ENCODE measurements at regions not wholly inside any gene's neighbourhood (a gene's known extent, or its start where the extent isn't known, plus 50 kb on each side); places are given as distances from the start of the nearest gene placed in this dataset.

DNA sequence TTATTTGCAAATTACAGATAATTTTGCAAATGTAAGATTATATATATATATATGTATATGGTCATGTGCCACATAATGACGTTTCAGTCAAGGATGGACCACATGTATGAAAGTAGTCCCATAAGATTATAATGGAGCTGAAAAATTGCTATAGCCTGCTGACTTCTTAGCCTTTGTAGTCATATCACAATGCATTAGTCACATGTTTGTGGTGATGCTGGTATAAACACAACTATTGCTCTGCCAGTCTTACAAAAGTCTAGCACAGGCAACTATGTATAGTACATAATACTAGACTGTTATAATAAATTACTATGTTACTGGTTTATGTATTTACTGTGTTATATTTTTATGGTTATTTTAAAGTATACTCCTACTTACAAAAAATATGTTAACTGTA lies 444.3 kb downstream of the KCNJ2 start:
- Histone ChIP-seq H2AK5ac (ENCODE audit: low read depth, low read length) (no peak overlapping the region), H4K5ac (ENCODE audit: low read depth, low read length) (no peak overlapping the region), H3K4me1 (ENCODE audit: control insufficient read depth, insufficient read depth, low read length) (no peaks in the 10 kb centered on the region), H3K4me2 (ENCODE audit: low read depth, low read length) (no peak overlapping the region), H2BK15ac (ENCODE audit: low read depth, low read length) (no peak overlapping the region), H3K27ac (ENCODE audit: insufficient read depth, low read length) (no peak overlapping the region), H3K9me3 (ENCODE audit: control insufficient read depth, insufficient read depth, low read length) (no peaks in the 10 kb centered on the region), H3K18ac (ENCODE audit: low read depth, low read length) (no peak overlapping the region), H2AFZ (replicated peaks; ENCODE audit: low read length, poor library complexity) (no peak overlapping the region), H4K91ac (ENCODE audit: insufficient read depth, low read depth, low read length) (no peak overlapping the region), H4K20me1 (ENCODE audit: insufficient read depth, low read length) (no peaks in the 10 kb centered on the region), H3K56ac (ENCODE audit: extremely low read depth, insufficient read depth, low read length) (no peak overlapping the region), H3K36me3 (ENCODE audit: control insufficient read depth, insufficient read depth, low read length) (no peaks in the 10 kb centered on the region), H4K8ac (ENCODE audit: low read depth in 2 of 2, low read length in 2 of 2) (no peak overlapping the region), H3K9me1 (ENCODE audit: insufficient read depth, low read length) (no peaks in the 10 kb centered on the region), H3K4me3 (ENCODE audit: insufficient read depth, low read depth, low read length) (no peak overlapping the region), H3K14ac (replicated peaks; ENCODE audit: low read depth, low read length) (no peak overlapping the region), H3K79me1 (ENCODE audit: low read depth in 1 of 2, low read length in 2 of 2) (no peaks in the 10 kb centered on the region), H3K9ac (ENCODE audit: low read depth, low read length) (no peak overlapping the region), H2AK9ac (replicated peaks; ENCODE audit: low read depth, low read length, poor library complexity) (no peak overlapping the region), H2BK20ac (ENCODE audit: low read depth, low read length) (no peak overlapping the region), H3K27me3 (ENCODE audit: control insufficient read depth, insufficient read depth, low read length) (no peaks in the 10 kb centered on the region), H2BK120ac (ENCODE audit: low read depth, low read length) (no peak overlapping the region), H3K23ac (ENCODE audit: low read depth, low read length) (no peak overlapping the region), H3K4ac (ENCODE audit: low read depth, low read length) (no peak overlapping the region), H2BK5ac (ENCODE audit: low read depth, low read length, poor library complexity, severe bottlenecking) (no peak overlapping the region)
- CTCF ChIA-PET, result no interaction called here
- in situ Hi-C loops (cut with MboI; ENCODE audit: low sequenced_read_pairs), result no loop called here
- no CpG with 5 or more reads among the region's 1 CpG for WGBS, 2 experiments (ENCODE audit: extremely low coverage in 2 of 2, insufficient read length in 1 of 2)
- POLR2A ChIA-PET (ENCODE audit: unreplicated experiment), result no interaction called here
- dilution Hi-C loops (cut with HindIII; ENCODE audit: low sequenced_read_pairs, unreplicated experiment), result no loop called here
- ATAC-seq (ENCODE audit: low read depth) (no peak), DNase-seq (no peak)
- intact Hi-C loops (cut with micrococcal nuclease), result no loop called here
- TF ChIP-seq MAFK (IDR thresholded peaks at IDR 0.05; ENCODE audit: low read depth, low read length), result no peak
- TF ChIP-seq BHLHE40 (IDR thresholded peaks at IDR 0.05; ENCODE audit: low read depth, low read length), result no peak
- TF ChIP-seq POLR2A (IDR thresholded peaks at IDR 0.05; ENCODE audit: low read depth, low read length), result no peak
- TF ChIP-seq CHD1 (IDR thresholded peaks at IDR 0.05; ENCODE audit: low read depth, low read length), result no peak
- TF ChIP-seq MXI1 (IDR thresholded peaks at IDR 0.05; ENCODE audit: borderline replicate concordance, low read depth, low read length), result no peak
- TF ChIP-seq MAZ (IDR thresholded peaks at IDR 0.05; ENCODE audit: borderline replicate concordance, low read depth, low read length), result no peak
- TF ChIP-seq CEBPB (IDR thresholded peaks at IDR 0.05; ENCODE audit: low read depth, low read length), result no peak
- no peak for TF ChIP-seq FOS (IDR thresholded peaks at IDR 0.05; ENCODE audit: low read depth, low read length)
- TF ChIP-seq, protein P1, sequence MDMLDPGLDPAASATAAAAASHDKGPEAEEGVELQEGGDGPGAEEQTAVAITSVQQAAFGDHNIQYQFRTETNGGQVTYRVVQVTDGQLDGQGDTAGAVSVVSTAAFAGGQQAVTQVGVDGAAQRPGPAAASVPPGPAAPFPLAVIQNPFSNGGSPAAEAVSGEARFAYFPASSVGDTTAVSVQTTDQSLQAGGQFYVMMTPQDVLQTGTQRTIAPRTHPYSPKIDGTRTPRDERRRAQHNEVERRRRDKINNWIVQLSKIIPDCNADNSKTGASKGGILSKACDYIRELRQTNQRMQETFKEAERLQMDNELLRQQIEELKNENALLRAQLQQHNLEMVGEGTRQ (IDR thresholded peaks at IDR 0.05; ENCODE audit: low read depth, low read length), result no peak
- no peak for TF ChIP-seq RCOR1 (IDR thresholded peaks at IDR 0.05; ENCODE audit: insufficient replicate concordance, low read length)
- TF ChIP-seq RAD21 (IDR thresholded peaks at IDR 0.05; ENCODE audit: low read length), result no peak
- TF ChIP-seq RFX5 (IDR thresholded peaks at IDR 0.05; ENCODE audit: low read depth, low read length), result no peak
- TF ChIP-seq, protein P2, sequence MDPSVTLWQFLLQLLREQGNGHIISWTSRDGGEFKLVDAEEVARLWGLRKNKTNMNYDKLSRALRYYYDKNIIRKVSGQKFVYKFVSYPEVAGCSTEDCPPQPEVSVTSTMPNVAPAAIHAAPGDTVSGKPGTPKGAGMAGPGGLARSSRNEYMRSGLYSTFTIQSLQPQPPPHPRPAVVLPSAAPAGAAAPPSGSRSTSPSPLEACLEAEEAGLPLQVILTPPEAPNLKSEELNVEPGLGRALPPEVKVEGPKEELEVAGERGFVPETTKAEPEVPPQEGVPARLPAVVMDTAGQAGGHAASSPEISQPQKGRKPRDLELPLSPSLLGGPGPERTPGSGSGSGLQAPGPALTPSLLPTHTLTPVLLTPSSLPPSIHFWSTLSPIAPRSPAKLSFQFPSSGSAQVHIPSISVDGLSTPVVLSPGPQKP (IDR thresholded peaks at IDR 0.05; ENCODE audit: borderline replicate concordance, low read depth, low read length), result no peak
- no TSS peak for BruUV-seq (replicated peaks)

Measured in IMR-90 (cell line).